ENCODE measurements at regions not wholly inside any gene's neighbourhood (a gene's known extent, or its start where the extent isn't known, plus 50 kb on each side); places are given as distances from the start of the nearest gene placed in this dataset.

DNA sequence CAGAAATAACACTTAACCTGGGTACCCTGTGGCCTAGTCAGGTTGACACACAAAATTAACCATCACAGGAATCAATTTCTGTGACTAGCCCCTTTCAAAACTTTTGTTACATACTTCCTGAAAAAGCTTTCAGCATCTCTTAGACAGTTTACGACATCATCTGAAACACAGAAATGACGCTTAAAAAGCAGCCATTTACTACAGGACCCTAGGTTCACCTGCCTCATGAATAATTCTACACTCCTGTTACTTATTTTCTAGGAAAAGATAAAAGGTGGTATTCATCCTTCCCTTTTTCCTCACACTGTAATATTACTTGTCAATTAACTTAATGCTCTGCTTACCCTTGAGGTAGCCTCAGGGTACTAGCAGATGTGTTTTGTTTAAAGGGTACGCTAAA, 388.4 kb downstream of the IRS1 start:
- Mint-ChIP-seq H3K4me1 (ENCODE audit: low read depth) (no peaks in the 10 kb centered on the region), H3K27ac (no peak overlapping the region), H3K4me3 (no peak overlapping the region), H3K36me3 (ENCODE audit: low read depth) (no peaks in the 10 kb centered on the region), H3K27me3 (peaks cover 18% of the 10 kb centered on the region), H3K9me3 (no peaks in the 10 kb centered on the region)
- TF ChIP-seq, protein P1, sequence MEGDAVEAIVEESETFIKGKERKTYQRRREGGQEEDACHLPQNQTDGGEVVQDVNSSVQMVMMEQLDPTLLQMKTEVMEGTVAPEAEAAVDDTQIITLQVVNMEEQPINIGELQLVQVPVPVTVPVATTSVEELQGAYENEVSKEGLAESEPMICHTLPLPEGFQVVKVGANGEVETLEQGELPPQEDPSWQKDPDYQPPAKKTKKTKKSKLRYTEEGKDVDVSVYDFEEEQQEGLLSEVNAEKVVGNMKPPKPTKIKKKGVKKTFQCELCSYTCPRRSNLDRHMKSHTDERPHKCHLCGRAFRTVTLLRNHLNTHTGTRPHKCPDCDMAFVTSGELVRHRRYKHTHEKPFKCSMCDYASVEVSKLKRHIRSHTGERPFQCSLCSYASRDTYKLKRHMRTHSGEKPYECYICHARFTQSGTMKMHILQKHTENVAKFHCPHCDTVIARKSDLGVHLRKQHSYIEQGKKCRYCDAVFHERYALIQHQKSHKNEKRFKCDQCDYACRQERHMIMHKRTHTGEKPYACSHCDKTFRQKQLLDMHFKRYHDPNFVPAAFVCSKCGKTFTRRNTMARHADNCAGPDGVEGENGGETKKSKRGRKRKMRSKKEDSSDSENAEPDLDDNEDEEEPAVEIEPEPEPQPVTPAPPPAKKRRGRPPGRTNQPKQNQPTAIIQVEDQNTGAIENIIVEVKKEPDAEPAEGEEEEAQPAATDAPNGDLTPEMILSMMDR (IDR thresholded peaks at IDR 0.05) = no peak
- POLR2A ChIA-PET = no interaction called here
- intact Hi-C loops (cut with micrococcal nuclease) = no loop called here
- DNase-seq (no peak), ATAC-seq (no peak)
- CTCF ChIA-PET = no interaction called here

DNA sequence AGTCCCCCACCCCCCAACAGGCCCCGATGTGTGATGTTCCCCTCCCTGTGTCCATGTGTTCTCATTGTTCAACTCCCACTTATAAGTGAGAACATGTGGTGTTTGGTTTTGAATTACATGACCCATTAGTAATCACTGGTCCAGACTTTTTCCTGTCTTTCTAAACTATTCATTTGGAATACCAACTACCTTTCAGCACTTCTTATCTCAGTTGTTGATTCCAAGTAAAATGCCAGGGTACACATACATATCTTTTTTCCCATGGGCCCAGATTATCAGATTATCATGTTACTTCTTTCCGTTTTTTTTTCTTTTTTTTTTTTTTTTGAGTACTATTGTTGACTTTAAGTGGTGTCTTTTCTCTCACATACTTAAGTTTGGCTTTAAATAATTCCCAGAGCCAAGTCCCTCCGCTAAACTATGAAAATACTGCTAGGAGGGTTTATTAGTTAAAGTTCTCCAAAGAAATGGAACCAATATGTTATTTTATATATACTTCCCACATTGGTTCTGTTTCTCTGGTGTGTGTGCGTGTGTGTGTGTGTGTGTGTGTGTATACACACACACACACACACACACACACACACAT, 389.3 kb downstream of the IRS1 start:
- DNase-seq = no peak
- intact Hi-C loops (cut with micrococcal nuclease) = no loop called here
- CTCF ChIA-PET = interaction anchor here (0.5 kb wide), 1 partner anchor 12 kb away, joined by 3 read pairs; no protein-coding TSS in a partner anchor
- H3K27ac Mint-ChIP-seq = no peak overlapping the region
- H3K36me3 Mint-ChIP-seq (ENCODE audit: low read depth) = no peaks in the 10 kb centered on the region
- H3K9me3 Mint-ChIP-seq = no peaks in the 10 kb centered on the region
- POLR2A ChIA-PET = no interaction called here
- TF ChIP-seq, protein P1 (IDR thresholded peaks at IDR 0.05) = no peak
- no peak overlapping the region for H3K4me3 Mint-ChIP-seq
- H3K4me1 Mint-ChIP-seq (ENCODE audit: low read depth) = no peaks in the 10 kb centered on the region
- no peak for ATAC-seq
- H3K27me3 Mint-ChIP-seq = peaks cover 21% of the 10 kb centered on the region

DNA sequence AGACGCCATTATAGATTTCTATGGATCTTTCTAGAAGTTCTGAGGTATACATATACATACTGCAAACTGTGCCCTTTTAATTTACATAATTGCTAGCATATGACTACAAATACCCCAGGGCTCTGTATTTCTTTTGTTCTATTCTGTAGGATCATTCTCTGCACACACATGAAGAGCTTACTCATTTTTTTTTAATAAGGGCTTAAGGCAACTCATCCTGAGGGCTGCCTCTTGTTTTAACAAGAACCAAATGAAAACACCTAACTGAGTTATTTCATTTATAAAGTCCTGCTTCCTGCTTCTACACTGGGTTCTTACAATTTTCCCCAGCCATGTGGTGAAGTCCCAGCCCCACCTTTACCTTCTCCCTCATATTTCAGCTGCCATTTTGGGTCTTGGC, 390.5 kb downstream of the IRS1 start:
- ChIA-PET CTCF (no interaction called here), POLR2A (no interaction called here)
- DNase-seq (no peak), ATAC-seq (no peak)
- no peaks in the 10 kb centered on the region for H3K4me1 Mint-ChIP-seq (ENCODE audit: low read depth)
- no peaks in the 10 kb centered on the region for H3K36me3 Mint-ChIP-seq (ENCODE audit: low read depth)
- H3K9me3 Mint-ChIP-seq = no peaks in the 10 kb centered on the region
- intact Hi-C loops (cut with micrococcal nuclease) = no loop called here
- TF ChIP-seq, protein P1 (IDR thresholded peaks at IDR 0.05) = no peak
- H3K27ac Mint-ChIP-seq = no peak overlapping the region
- peaks cover 20% of the 10 kb centered on the region for H3K27me3 Mint-ChIP-seq
- no peak overlapping the region for H3K4me3 Mint-ChIP-seq

DNA sequence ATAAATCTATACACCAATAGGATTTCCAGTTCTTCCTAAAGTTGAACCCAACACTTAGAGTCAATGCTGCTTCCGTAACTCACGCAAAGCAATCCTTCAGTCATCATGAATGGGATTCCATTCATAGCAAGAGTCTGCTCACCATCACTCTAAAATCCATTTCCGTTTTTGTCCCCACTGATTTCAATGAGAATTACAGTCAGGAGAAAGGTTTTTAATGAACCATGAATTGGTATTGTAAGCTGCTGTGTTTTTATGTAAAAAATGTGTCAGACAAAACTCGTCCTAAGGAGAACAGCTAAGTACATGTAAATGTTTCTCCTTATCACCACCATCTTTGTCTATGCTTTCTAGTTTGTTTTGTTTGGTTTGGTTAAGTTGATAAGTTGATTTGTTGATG, 391.5 kb downstream of the IRS1 start:
- Mint-ChIP-seq H3K9me3 (no peaks in the 10 kb centered on the region), H3K4me1 (ENCODE audit: low read depth) (no peaks in the 10 kb centered on the region), H3K27me3 (peaks cover 18% of the 10 kb centered on the region), H3K4me3 (no peak overlapping the region), H3K36me3 (ENCODE audit: low read depth) (no peaks in the 10 kb centered on the region), H3K27ac (no peak overlapping the region)
- CTCF ChIA-PET = no interaction called here
- ATAC-seq (no peak), DNase-seq (no peak)
- POLR2A ChIA-PET = no interaction called here
- TF ChIP-seq, protein P1 (IDR thresholded peaks at IDR 0.05) = no peak
- intact Hi-C loops (cut with micrococcal nuclease) = no loop called here

DNA sequence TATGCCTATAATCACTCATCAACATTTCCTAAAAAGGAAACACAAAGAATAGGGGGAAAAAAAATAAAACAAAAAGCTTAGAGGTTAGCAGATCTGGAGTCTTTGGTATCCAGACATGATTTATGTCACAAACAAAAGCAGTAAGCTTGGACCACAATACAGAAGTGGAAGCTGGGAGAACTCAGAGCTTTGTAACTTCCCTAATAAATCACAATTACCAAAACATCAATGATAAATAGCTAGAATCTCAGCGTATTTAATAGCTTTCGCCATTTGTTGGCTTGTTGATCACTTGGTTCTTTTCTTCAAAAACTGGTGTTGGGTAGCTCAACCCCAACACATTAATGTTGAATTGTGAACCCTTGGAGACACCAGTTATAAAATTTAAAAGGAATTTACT, 392.5 kb downstream of the IRS1 start:
- no peak overlapping the region for H3K4me3 Mint-ChIP-seq
- no peak for ATAC-seq
- no peaks in the 10 kb centered on the region for H3K36me3 Mint-ChIP-seq (ENCODE audit: low read depth)
- H3K27ac Mint-ChIP-seq = no peak overlapping the region
- DNase-seq = no peak
- intact Hi-C loops (cut with micrococcal nuclease) = no loop called here
- H3K4me1 Mint-ChIP-seq (ENCODE audit: low read depth) = no peaks in the 10 kb centered on the region
- H3K27me3 Mint-ChIP-seq = peaks cover 19% of the 10 kb centered on the region
- POLR2A ChIA-PET = no interaction called here
- CTCF ChIA-PET = interaction anchor here (1.2 kb wide), 1 partner anchor 13 kb away, joined by 4 read pairs; no protein-coding TSS in a partner anchor
- TF ChIP-seq, protein P1 (IDR thresholded peaks at IDR 0.05) = no peak
- no peaks in the 10 kb centered on the region for H3K9me3 Mint-ChIP-seq
